Hypothalamus (tissue), 51 donors: ENCODE measurements at regions not wholly inside any gene's neighbourhood (a gene's known extent, or its start where the extent isn't known, plus 50 kb on each side); places are given as distances from the start of the nearest gene placed in this dataset.

Experiments used
- DNase-seq, 51 donors: peaks; one replicate each; lab custom pipeline; 2025; lab: John Stamatoyannopoulos, UW

- DNase-seq = no peak
Observed at GRCh38 chrY:15471371-15471770, 947.0 kb downstream of the NLGN4Y start.

- no peak for DNase-seq
Observed at GRCh38 chrY:15478348-15478963, 954.1 kb downstream of the NLGN4Y start.

GRCh38 chrY:15500536-15500935 is 976.2 kb downstream of the NLGN4Y start:
- no peak for DNase-seq

- DNase-seq = no peak
Observed at GRCh38 chrY:15501181-15501580, 976.9 kb downstream of the NLGN4Y start.

GRCh38 chrY:15510288-15510687 is 986.0 kb downstream of the NLGN4Y start:
- DNase-seq = no peak

- no peak for DNase-seq
Observed at GRCh38 chrY:15510984-15511650, 986.8 kb downstream of the NLGN4Y start.

- DNase-seq = no peak
Observed at GRCh38 chrY:15535131-15535530, 1010.8 kb downstream of the NLGN4Y start.

- no peak for DNase-seq
Observed at GRCh38 chrY:15535784-15536511, 1011.6 kb downstream of the NLGN4Y start.

GRCh38 chrY:15540516-15540915 is 1016.2 kb downstream of the NLGN4Y start:
- DNase-seq = no peak

GRCh38 chrY:15546177-15546754 is 1021.9 kb downstream of the NLGN4Y start:
- DNase-seq = no peak

- DNase-seq = no peak
Observed at GRCh38 chrY:15552074-15552473, 1027.7 kb downstream of the NLGN4Y start.

GRCh38 chrY:15554991-15555390 is 1030.7 kb downstream of the NLGN4Y start:
- no peak for DNase-seq

- no peak for DNase-seq
Observed at GRCh38 chrY:15559169-15559568, 1034.8 kb downstream of the NLGN4Y start.

- no peak for DNase-seq
Observed at GRCh38 chrY:15560840-15561239, 1036.5 kb downstream of the NLGN4Y start.

GRCh38 chrY:15561501-15562289 is 1037.4 kb downstream of the NLGN4Y start:
- no peak for DNase-seq

- DNase-seq = no peak
Observed at GRCh38 chrY:15577886-15578285, 1053.6 kb downstream of the NLGN4Y start.

- DNase-seq = no peak
Observed at GRCh38 chrY:15578761-15579160, 1054.4 kb downstream of the NLGN4Y start.

GRCh38 chrY:15579245-15579644 is 1054.9 kb downstream of the NLGN4Y start:
- no peak for DNase-seq

GRCh38 chrY:15583111-15583510 is 1058.8 kb downstream of the NLGN4Y start:
- DNase-seq = no peak

- DNase-seq = no peak
Observed at GRCh38 chrY:15592957-15593356, 1068.6 kb downstream of the NLGN4Y start.
